Gastrocnemius medialis (tissue), 4 donors: ENCODE measurements at regions not wholly inside any gene's neighbourhood (a gene's known extent, or its start where the extent isn't known, plus 50 kb on each side); places are given as distances from the start of the nearest gene placed in this dataset.

Source experiments
- CTCF ChIP-seq, 5 experiments: fragments of 450-650 bp in 3 of 5; fragments of 200-600 bp in 2 of 5; sonication (generic) in 2 of 5; IDR thresholded peaks in 4 of 5; conservative IDR thresholded peaks in 1 of 5; 1 replicate in 4 of 5; 2 replicates in 1 of 5; pipeline ENCODE4 v1.5.1; 2016 to 2019; ENCODE audit warnings: antibody characterized with exemption in 5 of 5, mild to moderate bottlenecking in 3 of 5, moderate library complexity in 3 of 5
- POLR2A ChIP-seq, 2 donors: fragments of 450-650 bp; IDR thresholded peaks; one replicate each; pipeline ENCODE4 v1.6.1; 2017; ENCODE audit warnings: antibody characterized with exemption in 2 of 2, mild to moderate bottlenecking in 2 of 2, moderate library complexity in 2 of 2

- no peak for TF ChIP-seq CTCF (IDR thresholded peaks at IDR 0.05 in 4 of 5, conservative IDR thresholded peaks at IDR 0.05 in 1 of 5)
- no peak for TF ChIP-seq POLR2A (IDR thresholded peaks at IDR 0.05)
Measured at GRCh38 chr12:119932921-119933320, 55.8 kb upstream of the CIT start.
